ENCODE measurements at regions not wholly inside any gene's neighbourhood (a gene's known extent, or its start where the extent isn't known, plus 50 kb on each side); places are given as distances from the start of the nearest gene placed in this dataset.

DNA sequence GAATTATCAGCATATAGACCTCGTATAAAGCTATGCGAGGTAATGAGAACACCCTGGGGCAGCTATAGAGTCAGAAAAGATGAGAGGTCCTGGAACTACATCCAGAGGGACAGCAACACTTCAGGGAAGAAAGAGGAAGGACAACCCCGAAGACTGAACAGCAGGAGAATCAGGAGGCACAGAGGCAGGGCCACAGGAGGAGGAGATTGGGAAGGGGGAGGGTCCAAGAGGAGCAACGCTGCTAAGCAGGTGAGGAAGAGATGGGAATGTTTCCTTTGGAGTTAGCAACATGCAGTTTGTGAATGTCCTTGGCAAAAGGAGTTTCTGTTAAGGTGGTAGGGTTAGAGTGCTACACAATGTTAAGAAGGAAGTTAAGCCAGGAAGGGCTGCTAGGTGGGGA lies 79.5 kb upstream of the OLIG3 start:
- TF ChIP-seq POLR2A (IDR thresholded peaks at IDR 0.05; ENCODE audit: low read length) (no peak), GATA1 (IDR thresholded peaks at IDR 0.05; ENCODE audit: low read depth, low read length) (no peak)
